ENCODE measurements at regions not wholly inside any gene's neighbourhood (a gene's known extent, or its start where the extent isn't known, plus 50 kb on each side); places are given as distances from the start of the nearest gene placed in this dataset.

DNA sequence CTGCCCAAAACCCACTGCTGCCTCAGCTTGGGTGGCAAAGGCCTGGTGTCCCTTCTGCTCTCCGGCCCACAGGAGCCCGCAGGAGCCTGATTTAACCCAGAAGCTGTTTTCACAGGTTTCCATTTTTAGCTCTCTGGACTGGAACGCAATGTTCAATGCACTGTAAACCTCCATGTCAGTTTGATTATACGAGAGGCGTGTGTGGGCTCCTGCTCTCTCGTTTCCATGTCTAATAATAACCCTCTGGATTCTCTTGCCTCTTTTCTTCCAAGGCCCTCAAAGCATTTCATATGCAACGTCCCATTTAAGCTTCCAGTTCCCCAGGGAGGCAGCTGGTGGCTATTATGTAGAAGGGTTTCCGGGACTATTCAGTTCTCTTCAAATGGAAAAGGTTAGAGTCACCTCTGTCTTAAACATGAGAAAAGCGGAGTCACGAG lies 161.1 kb downstream of the SUDS3 start:
- no TSS peak for BruUV-seq (replicated peaks)
- Histone ChIP-seq H3K4me1 (ENCODE audit: insufficient read depth, low read length) (no peaks in the 10 kb centered on the region), H3K27me3 (ENCODE audit: control insufficient read depth in 1 of 2, insufficient read depth in 2 of 2, low read length in 2 of 2) (no peaks in the 10 kb centered on the region), H2AFZ (ENCODE audit: low read length) (no peak overlapping the region), H3K4me3 (replicated peaks in 1 of 3; ENCODE audit: insufficient read depth in 1 of 3, low read depth in 2 of 3, low read length in 3 of 3) (no peak overlapping the region), H3K9me3 (ENCODE audit: low read length) (no peaks in the 10 kb centered on the region), H3K27ac (ENCODE audit: extremely low read length, insufficient read depth, low read length) (no peak overlapping the region), H3K36me3 (replicated peaks in 1 of 2; ENCODE audit: control insufficient read depth in 1 of 2, insufficient read depth in 2 of 2, low read length in 2 of 2) (no peaks in the 10 kb centered on the region), H3K79me2 (ENCODE audit: insufficient read depth, low read length) (no peaks in the 10 kb centered on the region), H3K4me2 (ENCODE audit: low read depth, low read length) (no peak overlapping the region), H4K20me1 (ENCODE audit: insufficient read depth, low read length) (no peaks in the 10 kb centered on the region), H3K9ac (ENCODE audit: insufficient read depth, low read depth, low read length) (no peak overlapping the region)
- no peak for DNase-seq (ENCODE audit: low spot score)
- POLR2A ChIA-PET: no interaction called here
- CTCF ChIA-PET (ENCODE audit: low intra/inter-chr PET ratio, low total read pairs): no interaction called here
- intact Hi-C loops (cut with micrococcal nuclease; ENCODE audit: unreplicated experiment): no loop called here
- ATAC-seq: no peak
- no peak for FAIRE-seq
- TF ChIP-seq ZC3H13 (CRISPR knock-in tag; IDR thresholded peaks at IDR 0.05) (no peak), ZNF17 (CRISPR knock-in tag; IDR thresholded peaks at IDR 0.05) (no peak), ZMYM4 (CRISPR knock-in tag; IDR thresholded peaks at IDR 0.05) (no peak), ETV5 (CRISPR knock-in tag; IDR thresholded peaks at IDR 0.05; ENCODE audit: borderline replicate concordance) (no peak), ZNF607 (CRISPR knock-in tag; IDR thresholded peaks at IDR 0.05; ENCODE audit: borderline replicate concordance) (no peak), JDP2 (CRISPR knock-in tag; IDR thresholded peaks at IDR 0.05; ENCODE audit: borderline replicate concordance) (no peak), HOXA7 (CRISPR knock-in tag; IDR thresholded peaks at IDR 0.05) (no peak), RCOR2 (CRISPR knock-in tag; IDR thresholded peaks at IDR 0.05) (no peak)
- TF ChIP-seq, protein P1, sequence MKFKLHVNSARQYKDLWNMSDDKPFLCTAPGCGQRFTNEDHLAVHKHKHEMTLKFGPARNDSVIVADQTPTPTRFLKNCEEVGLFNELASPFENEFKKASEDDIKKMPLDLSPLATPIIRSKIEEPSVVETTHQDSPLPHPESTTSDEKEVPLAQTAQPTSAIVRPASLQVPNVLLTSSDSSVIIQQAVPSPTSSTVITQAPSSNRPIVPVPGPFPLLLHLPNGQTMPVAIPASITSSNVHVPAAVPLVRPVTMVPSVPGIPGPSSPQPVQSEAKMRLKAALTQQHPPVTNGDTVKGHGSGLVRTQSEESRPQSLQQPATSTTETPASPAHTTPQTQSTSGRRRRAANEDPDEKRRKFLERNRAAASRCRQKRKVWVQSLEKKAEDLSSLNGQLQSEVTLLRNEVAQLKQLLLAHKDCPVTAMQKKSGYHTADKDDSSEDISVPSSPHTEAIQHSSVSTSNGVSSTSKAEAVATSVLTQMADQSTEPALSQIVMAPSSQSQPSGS (CRISPR knock-in tag; IDR thresholded peaks at IDR 0.05): no peak
- TF ChIP-seq, protein P2, sequence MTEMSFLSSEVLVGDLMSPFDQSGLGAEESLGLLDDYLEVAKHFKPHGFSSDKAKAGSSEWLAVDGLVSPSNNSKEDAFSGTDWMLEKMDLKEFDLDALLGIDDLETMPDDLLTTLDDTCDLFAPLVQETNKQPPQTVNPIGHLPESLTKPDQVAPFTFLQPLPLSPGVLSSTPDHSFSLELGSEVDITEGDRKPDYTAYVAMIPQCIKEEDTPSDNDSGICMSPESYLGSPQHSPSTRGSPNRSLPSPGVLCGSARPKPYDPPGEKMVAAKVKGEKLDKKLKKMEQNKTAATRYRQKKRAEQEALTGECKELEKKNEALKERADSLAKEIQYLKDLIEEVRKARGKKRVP (CRISPR knock-in tag; IDR thresholded peaks at IDR 0.05): no peak
- in situ Hi-C loops (cut with HindIII; ENCODE audit: extremely low pct_ligation_motif_present, low pct_unique_long_range_greater_than_20kb): no loop called here
- WGBS (ENCODE audit: low lambda C conversion rate): 32% methylated on average over 8 of the region's 10 CpGs
